ENCODE measurements at regions not wholly inside any gene's neighbourhood (a gene's known extent, or its start where the extent isn't known, plus 50 kb on each side); places are given as distances from the start of the nearest gene placed in this dataset.

GRCh38 chr6:22668307-22668706 is 98.9 kb downstream of the HDGFL1 start:
- DNase-seq (ENCODE audit: low read depth in 2 of 3, low spot score in 2 of 3): no peak

- no peak for DNase-seq (ENCODE audit: low read depth in 2 of 3, low spot score in 2 of 3)
Observed at GRCh38 chr6:22668717-22669116, 99.4 kb downstream of the HDGFL1 start.

- DNase-seq (ENCODE audit: low read depth in 2 of 3, low spot score in 2 of 3): no peak
Observed at GRCh38 chr6:22670605-22671004, 101.2 kb downstream of the HDGFL1 start.

GRCh38 chr6:22673474-22673873 is 104.1 kb downstream of the HDGFL1 start:
- DNase-seq (ENCODE audit: low read depth in 2 of 3, low spot score in 2 of 3): no peak

GRCh38 chr6:22680950-22681349 is 111.6 kb downstream of the HDGFL1 start:
- no peak for DNase-seq (ENCODE audit: low read depth in 2 of 3, low spot score in 2 of 3)

GRCh38 chr6:22681761-22682160 is 112.4 kb downstream of the HDGFL1 start:
- no peak for DNase-seq (ENCODE audit: low read depth in 2 of 3, low spot score in 2 of 3)

- no peak for DNase-seq (ENCODE audit: low read depth in 2 of 3, low spot score in 2 of 3)
Observed at GRCh38 chr6:22682979-22683378, 113.6 kb downstream of the HDGFL1 start.

GRCh38 chr6:22690446-22690845 is 121.1 kb downstream of the HDGFL1 start:
- no peak for DNase-seq (ENCODE audit: low read depth in 2 of 3, low spot score in 2 of 3)

GRCh38 chr6:22694092-22694724 is 124.8 kb downstream of the HDGFL1 start:
- no peak for DNase-seq (ENCODE audit: low read depth in 2 of 3, low spot score in 2 of 3)

- DNase-seq (ENCODE audit: low read depth in 2 of 3, low spot score in 2 of 3): no peak
Observed at GRCh38 chr6:22696481-22696880, 127.1 kb downstream of the HDGFL1 start.

- DNase-seq (ENCODE audit: low read depth in 2 of 3, low spot score in 2 of 3): no peak
Observed at GRCh38 chr6:22697306-22697705, 127.9 kb downstream of the HDGFL1 start.

- peak in 1 of 3 donors; percentile 1 for DNase-seq (ENCODE audit: low read depth in 2 of 3, low spot score in 2 of 3)
Observed at GRCh38 chr6:22699151-22699550, 129.8 kb downstream of the HDGFL1 start.

GRCh38 chr6:22706651-22707050 is 137.3 kb downstream of the HDGFL1 start:
- no peak for DNase-seq (ENCODE audit: low read depth in 2 of 3, low spot score in 2 of 3)

GRCh38 chr6:22708469-22708868 is 139.1 kb downstream of the HDGFL1 start:
- DNase-seq (ENCODE audit: low read depth in 2 of 3, low spot score in 2 of 3): no peak

GRCh38 chr6:22709803-22710202 is 140.4 kb downstream of the HDGFL1 start:
- no peak for DNase-seq (ENCODE audit: low read depth in 2 of 3, low spot score in 2 of 3)

- no peak for DNase-seq (ENCODE audit: low read depth in 2 of 3, low spot score in 2 of 3)
Observed at GRCh38 chr6:22716721-22717120, 147.4 kb downstream of the HDGFL1 start.

- no peak for DNase-seq (ENCODE audit: low read depth in 2 of 3, low spot score in 2 of 3)
Observed at GRCh38 chr6:22717915-22718314, 148.5 kb downstream of the HDGFL1 start.

GRCh38 chr6:22722913-22723312 is 153.5 kb downstream of the HDGFL1 start:
- no peak for DNase-seq (ENCODE audit: low read depth in 2 of 3, low spot score in 2 of 3)

- DNase-seq (ENCODE audit: low read depth in 2 of 3, low spot score in 2 of 3): no peak
Observed at GRCh38 chr6:22726966-22727365, 157.6 kb downstream of the HDGFL1 start.

- no peak for DNase-seq (ENCODE audit: low read depth in 2 of 3, low spot score in 2 of 3)
Observed at GRCh38 chr6:22727710-22728109, 158.3 kb downstream of the HDGFL1 start.

- DNase-seq (ENCODE audit: low read depth in 2 of 3, low spot score in 2 of 3): no peak
Observed at GRCh38 chr6:22732176-22732970, 163.0 kb downstream of the HDGFL1 start.

- no peak for DNase-seq (ENCODE audit: low read depth in 2 of 3, low spot score in 2 of 3)
Observed at GRCh38 chr6:22736740-22737139, 167.4 kb downstream of the HDGFL1 start.

Data from hematopoietic multipotent progenitor cell (in vitro differentiated cells).